ENCODE measurements at regions not wholly inside any gene's neighbourhood (a gene's known extent, or its start where the extent isn't known, plus 50 kb on each side); places are given as distances from the start of the nearest gene placed in this dataset.

GRCh38 chr17:68710035-68710780, 109.0 kb upstream of the FAM20A start:
- Histone ChIP-seq H3K9ac (ENCODE audit: low read length) (no peak overlapping the region), H2AFZ (ENCODE audit: low read depth, low read length) (no peak overlapping the region), H3K36me3 (replicated peaks; ENCODE audit: low read depth, low read length) (no peaks in the 10 kb centered on the region), H3K27me3 (ENCODE audit: low read depth, low read length) (peaks cover 7% of the 10 kb centered on the region; the same call in 1 of the 2 replicates), H3K9me3 (ENCODE audit: insufficient read depth, low read length) (no peaks in the 10 kb centered on the region), H3K4me1 (ENCODE audit: low read length) (peaks cover 6% of the 10 kb centered on the region), H3K79me2 (ENCODE audit: low read length) (no peaks in the 10 kb centered on the region), H3K27ac (ENCODE audit: low read length) (no peak overlapping the region), H4K20me1 (ENCODE audit: insufficient read depth, low read length) (no peaks in the 10 kb centered on the region), H3K4me3 (ENCODE audit: low read length) (no peak overlapping the region), H3K4me2 (ENCODE audit: low read length) (no peak overlapping the region)
- no peak for TF ChIP-seq EZH2phosphoT487 (IDR thresholded peaks at IDR 0.05; ENCODE audit: low read depth)

GRCh38 chr17:68709461-68709860, 108.3 kb upstream of the FAM20A start:
- Histone ChIP-seq H3K27me3 (ENCODE audit: low read depth, low read length) (peaks cover 7% of the 10 kb centered on the region; the same call in 1 of the 2 replicates), H3K4me1 (ENCODE audit: low read length) (peaks cover under 1% of the 10 kb centered on the region), H3K36me3 (replicated peaks; ENCODE audit: low read depth, low read length) (no peaks in the 10 kb centered on the region), H3K79me2 (ENCODE audit: low read length) (no peaks in the 10 kb centered on the region), H4K20me1 (ENCODE audit: insufficient read depth, low read length) (no peaks in the 10 kb centered on the region), H2AFZ (ENCODE audit: low read depth, low read length) (no peak overlapping the region), H3K4me2 (ENCODE audit: low read length) (no peak overlapping the region), H3K27ac (ENCODE audit: low read length) (no peak overlapping the region), H3K9ac (ENCODE audit: low read length) (no peak overlapping the region), H3K9me3 (ENCODE audit: insufficient read depth, low read length) (no peaks in the 10 kb centered on the region), H3K4me3 (ENCODE audit: low read length) (no peak overlapping the region)
- TF ChIP-seq CTCF (IDR thresholded peaks at IDR 0.05; ENCODE audit: low read depth, low read length): no peak
- no peak for TF ChIP-seq EZH2phosphoT487 (IDR thresholded peaks at IDR 0.05; ENCODE audit: low read depth)

- Histone ChIP-seq H3K4me1 (ENCODE audit: low read length) (no peaks in the 10 kb centered on the region), H3K27ac (ENCODE audit: low read length) (no peak overlapping the region), H3K9me3 (ENCODE audit: insufficient read depth, low read length) (no peaks in the 10 kb centered on the region), H3K4me3 (ENCODE audit: low read length) (no peak overlapping the region), H3K27me3 (ENCODE audit: low read depth, low read length) (peaks cover 7% of the 10 kb centered on the region; the same call in 1 of the 2 replicates), H3K4me2 (ENCODE audit: low read length) (no peak overlapping the region), H4K20me1 (ENCODE audit: insufficient read depth, low read length) (no peaks in the 10 kb centered on the region), H2AFZ (ENCODE audit: low read depth, low read length) (no peak overlapping the region), H3K36me3 (replicated peaks; ENCODE audit: low read depth, low read length) (no peaks in the 10 kb centered on the region), H3K9ac (ENCODE audit: low read length) (no peak overlapping the region), H3K79me2 (ENCODE audit: low read length) (no peaks in the 10 kb centered on the region)
- TF ChIP-seq EZH2phosphoT487 (IDR thresholded peaks at IDR 0.05; ENCODE audit: low read depth) (no peak), CTCF (IDR thresholded peaks at IDR 0.05; ENCODE audit: low read depth, low read length) (no peak)
Observed at GRCh38 chr17:68707031-68707430, 105.9 kb upstream of the FAM20A start.

GRCh38 chr17:68706356-68706920, 105.3 kb upstream of the FAM20A start:
- Histone ChIP-seq H3K4me2 (ENCODE audit: low read length) (no peak overlapping the region), H3K36me3 (replicated peaks; ENCODE audit: low read depth, low read length) (no peaks in the 10 kb centered on the region), H3K27me3 (ENCODE audit: low read depth, low read length) (peaks cover 7% of the 10 kb centered on the region; the same call in 1 of the 2 replicates), H3K9ac (ENCODE audit: low read length) (no peak overlapping the region), H3K9me3 (ENCODE audit: insufficient read depth, low read length) (no peaks in the 10 kb centered on the region), H2AFZ (ENCODE audit: low read depth, low read length) (no peak overlapping the region), H3K4me3 (ENCODE audit: low read length) (no peak overlapping the region), H3K4me1 (ENCODE audit: low read length) (no peaks in the 10 kb centered on the region), H3K79me2 (ENCODE audit: low read length) (no peaks in the 10 kb centered on the region), H4K20me1 (ENCODE audit: insufficient read depth, low read length) (no peaks in the 10 kb centered on the region), H3K27ac (ENCODE audit: low read length) (no peak overlapping the region)
- TF ChIP-seq CTCF (IDR thresholded peaks at IDR 0.05; ENCODE audit: low read depth, low read length) (no peak), EZH2phosphoT487 (IDR thresholded peaks at IDR 0.05; ENCODE audit: low read depth) (no peak)

Measured in OCI-LY3 (cell line).